Astrocyte (in vitro differentiated cells and primary cell): ENCODE measurements at regions not wholly inside any gene's neighbourhood (a gene's known extent, or its start where the extent isn't known, plus 50 kb on each side); places are given as distances from the start of the nearest gene placed in this dataset.

Experiments
- CTCF ChIP-seq: IDR thresholded peaks from 2 replicates; pipeline ENCODE4 v1.5.1; 2011; ENCODE audit warnings: low read depth, mild to moderate bottlenecking, inconsistent platforms, low read length, moderate library complexity; ENCODE audit not compliant: insufficient read depth
- EZH2 ChIP-seq: IDR thresholded peaks from 2 replicates; pipeline ENCODE4 v1.6.1; 2012; ENCODE audit warnings: mild to moderate bottlenecking, low read length, inconsistent platforms; ENCODE audit not compliant: insufficient read depth

- TF ChIP-seq CTCF (no peak), EZH2 (no peak)
These were observed 495.6 kb downstream of the SIPA1L2 start for GRCh38 chr1:232134365-232134764.
